ENCODE measurements at regions not wholly inside any gene's neighbourhood (a gene's known extent, or its start where the extent isn't known, plus 50 kb on each side); places are given as distances from the start of the nearest gene placed in this dataset.
"Not testable (repeated sequence)": the region's sequence is repeated elsewhere in the genome, so short reads cannot be mapped to it uniquely, and the experiment has no call there.

- no peak for DNase-seq
These were observed 214.9 kb upstream of the UGT8 start for GRCh38 chr4:114383721-114384120.

- DNase-seq: no peak
These were observed 214.0 kb upstream of the UGT8 start for GRCh38 chr4:114384629-114385028.

GRCh38 chr4:114385195-114385985 lies 213.2 kb upstream of the UGT8 start:
- DNase-seq: no peak

GRCh38 chr4:114386637-114387233 lies 211.9 kb upstream of the UGT8 start:
- no peak for DNase-seq

GRCh38 chr4:114389070-114389685 lies 209.4 kb upstream of the UGT8 start:
- no peak for DNase-seq

- no peak for DNase-seq
These were observed 205.1 kb upstream of the UGT8 start for GRCh38 chr4:114393295-114394038.

- DNase-seq: no peak
These were observed 201.8 kb upstream of the UGT8 start for GRCh38 chr4:114396808-114397207.

GRCh38 chr4:114398410-114398809 lies 200.2 kb upstream of the UGT8 start:
- DNase-seq: no peak

- no peak for DNase-seq
These were observed 199.5 kb upstream of the UGT8 start for GRCh38 chr4:114399105-114399504.

GRCh38 chr4:114400531-114400930 lies 198.1 kb upstream of the UGT8 start:
- no peak for DNase-seq

GRCh38 chr4:114401483-114401882 lies 197.1 kb upstream of the UGT8 start:
- DNase-seq: no peak

GRCh38 chr4:114417214-114417613 lies 181.4 kb upstream of the UGT8 start:
- DNase-seq: no peak

GRCh38 chr4:114420069-114420468 lies 178.5 kb upstream of the UGT8 start:
- no peak for DNase-seq

- DNase-seq: no peak
These were observed 175.0 kb upstream of the UGT8 start for GRCh38 chr4:114423582-114423981.

- no peak for DNase-seq
These were observed 163.5 kb upstream of the UGT8 start for GRCh38 chr4:114435116-114435515.

- DNase-seq: no peak
These were observed 155.8 kb upstream of the UGT8 start for GRCh38 chr4:114442856-114443255.

GRCh38 chr4:114444211-114444610 lies 154.4 kb upstream of the UGT8 start:
- no peak for DNase-seq

- DNase-seq: not testable (repeated sequence)
These were observed 150.6 kb upstream of the UGT8 start for GRCh38 chr4:114447963-114448516.

GRCh38 chr4:114458728-114459127 lies 139.9 kb upstream of the UGT8 start:
- DNase-seq: no peak

- no peak for DNase-seq
These were observed 133.8 kb upstream of the UGT8 start for GRCh38 chr4:114464726-114465272.

- DNase-seq: no peak
These were observed 132.8 kb upstream of the UGT8 start for GRCh38 chr4:114465766-114466165.

GRCh38 chr4:114466299-114466698 lies 132.3 kb upstream of the UGT8 start:
- no peak for DNase-seq

Measured in NCI-H187 treated with DMSO at 0.1 percent for 48 hours (cell line).